K562 (cell line): ENCODE measurements at regions not wholly inside any gene's neighbourhood (a gene's known extent, or its start where the extent isn't known, plus 50 kb on each side); places are given as distances from the start of the nearest gene placed in this dataset.

Experiments
- ATAC-seq: fragments of 200-7000 bp; cut with Tn5 transposase; 3 replicates; pipeline ENCODE4 v1.9.1; 2020; ENCODE audit warnings: moderate library complexity
- BruUV-seq: library from RNA; stranded (reverse); fragments of 400-500 nt; replicated peaks from 2 replicates; lab custom pipeline; 2021; lab: Mats Ljungman, UMichigan
- CTCF ChIA-PET: fragments of 300-600 bp; formaldehyde crosslinking; extraction: SDS; loops from one replicate; lab custom pipeline; 2021; ENCODE audit warnings: low intra/inter-chr PET ratio; lab: Yijun Ruan, JAX
- POLR2A ChIA-PET: fragments of 300-600, 350-650 bp; sonication (Branson Sonifier 250); formaldehyde crosslinking; extraction: SDS; loops from one replicate; lab custom pipeline; 2021; ENCODE audit warnings: antibody characterized with exemption, inconsistent platforms; lab: Yijun Ruan, JAX
- DNase-seq, 4 experiments: peaks; one replicate each; pipeline versions ENCODE4 v3.0.0 to v3.0.0-alpha.2; 2011 to 2018; ENCODE audit warnings: low spot score in 3 of 4, mixed read lengths in 3 of 4; ENCODE audit errors: extremely low read depth in 1 of 4
- FAIRE-seq: peaks from 2 replicates; lab custom pipeline; 2011; peaks lifted over from hg19 to GRCh38; lab: Jason Lieb, UNC
- H2AFZ ChIP-seq: 2 replicates; pipeline ENCODE4 v1.6.0; 2011; ENCODE audit warnings: low read depth, low read length, control low read depth, inconsistent platforms
- H3K27ac ChIP-seq: fragments of 200-600 bp; 3 replicates; pipeline ENCODE4 v1.8.0; 2011; ENCODE audit warnings: low read depth, mild to moderate bottlenecking, control low read depth, inconsistent platforms, low read length, moderate library complexity, mixed read lengths; ENCODE audit errors: extremely low read depth
- H3K27me3 ChIP-seq, 2 experiments: fragments of 300-600 bp in 1 of 2; 2 replicates in 1 of 2; 3 replicates in 1 of 2; pipeline versions ENCODE4 v1.6.0 to v1.8.0; 2011; ENCODE audit warnings: inconsistent platforms in 2 of 2, low read length in 2 of 2, mild to moderate bottlenecking in 1 of 2, mixed read lengths in 1 of 2, moderate library complexity in 1 of 2; ENCODE audit not compliant: control insufficient read depth in 2 of 2, insufficient read depth in 2 of 2
- H3K36me3 ChIP-seq: fragments of 300-600 bp; 3 replicates; pipeline ENCODE4 v1.8.0; 2011; ENCODE audit warnings: mild to moderate bottlenecking, low read length, inconsistent platforms; ENCODE audit not compliant: control insufficient read depth, insufficient read depth
- H3K4me1 ChIP-seq, 2 experiments: fragments of 200-600 bp in 1 of 2; replicated peaks in 1 of 2; 2 replicates in 1 of 2; 3 replicates in 1 of 2; pipeline versions ENCODE4 v1.5.1 to v1.8.0; 2011; ENCODE audit warnings: inconsistent platforms in 2 of 2, low read length in 2 of 2, mild to moderate bottlenecking in 1 of 2, mixed read lengths in 1 of 2, moderate library complexity in 1 of 2; ENCODE audit not compliant: control insufficient read depth in 2 of 2, insufficient read depth in 2 of 2
- H3K4me2 ChIP-seq: 2 replicates; pipeline ENCODE4 v1.6.1; 2011; ENCODE audit warnings: low read length, control low read depth, inconsistent platforms, mixed read lengths; ENCODE audit not compliant: insufficient read depth
- H3K4me3 ChIP-seq: fragments of 200-600 bp; sonication (generic), shearing (Covaris generic); 2 replicates; pipeline ENCODE4 v1.5.1; 2016; ENCODE audit warnings: control low read depth, inconsistent platforms
- H3K79me2 ChIP-seq: fragments of 200-600 bp; 3 replicates; pipeline ENCODE4 v1.8.0; 2011; ENCODE audit warnings: low read length, inconsistent platforms; ENCODE audit not compliant: control insufficient read depth, insufficient read depth
- H3K9ac ChIP-seq, 2 experiments: 2 replicates each; pipeline versions ENCODE4 v1.6.0 to v1.6.1; 2011; ENCODE audit warnings: low read depth in 2 of 2, low read length in 2 of 2, control low read depth in 1 of 2, inconsistent platforms in 1 of 2, mild to moderate bottlenecking in 1 of 2, mixed read lengths in 1 of 2; ENCODE audit not compliant: insufficient read depth in 1 of 2
- H3K9me1 ChIP-seq: one replicate; pipeline ENCODE4 v1.6.0; 2011; ENCODE audit warnings: inconsistent platforms, mild to moderate bottlenecking, low read length, moderate library complexity; ENCODE audit not compliant: control insufficient read depth, insufficient read depth
- H3K9me3 ChIP-seq: replicated peaks from 2 replicates; pipeline ENCODE4 v1.5.1; 2011; ENCODE audit warnings: low read depth, low read length, inconsistent platforms; ENCODE audit not compliant: control insufficient read depth, insufficient read depth
- H4K20me1 ChIP-seq: replicated peaks from 2 replicates; pipeline ENCODE4 v1.6.1; 2011; ENCODE audit warnings: low read length, inconsistent platforms, mixed read lengths; ENCODE audit not compliant: control insufficient read depth, insufficient read depth
- ARID3A ChIP-seq: IDR thresholded peaks from 2 replicates; pipeline ENCODE4 v1.6.1; 2012; ENCODE audit warnings: low read depth, low read length, improper control_type of control experiment, borderline replicate concordance
- CAMTA2 ChIP-seq: fragments of 250-450 bp; sonication (Bioruptor Pico); conservative IDR thresholded peaks from 2 replicates; pipeline ENCODE4 v1.5.1; 2022
- HNRNPH1 ChIP-seq: fragments of 200-400 bp; formaldehyde crosslinking; optimal IDR thresholded peaks from 2 replicates; pipeline ENCODE3; 2017; ENCODE audit warnings: low read depth, mild to moderate bottlenecking, low read length, moderate library complexity
- MTA1 ChIP-seq: fragments of 450-650 bp; IDR thresholded peaks from 2 replicates; pipeline ENCODE4 v1.6.1; 2017; ENCODE audit warnings: borderline replicate concordance
- ZHX1 ChIP-seq: fragments of 150-350 bp; conservative IDR thresholded peaks from 2 replicates; pipeline ENCODE4 v1.6.1; 2014; ENCODE audit warnings: low read length
- ZKSCAN3 ChIP-seq: fragments of 250-450 bp; sonication (Bioruptor Pico); IDR thresholded peaks from 2 replicates; pipeline ENCODE4 v1.4.0; 2020
- ZNF431 ChIP-seq: sonication (generic); formaldehyde crosslinking; IDR thresholded peaks from 2 replicates; pipeline ENCODE4 v1.8.0; 2022; ENCODE audit warnings: mild to moderate bottlenecking, missing genetic modification reagents
- WGBS: fragments of 100-300 bp; shearing (Covaris generic); methylation state at CpG from one replicate; pipeline ENCODE4 v1.1.6; 2016; ENCODE audit warnings: low coverage, mixed read lengths; ENCODE audit not compliant: insufficient coverage; ENCODE audit errors: missing lambda C conversion rate; 5-methylcytosine and 5-hydroxymethylcytosine counted together
- in situ Hi-C: fragments of 300-500 bp; cut with MboI; formaldehyde crosslinking; loops from 4 replicates; pipeline ENCODE4 v1.15.0; 2018; ENCODE audit warnings: inconsistent platforms, mixed read lengths
- intact Hi-C: fragments of 100-400 bp; cut with micrococcal nuclease; formaldehyde crosslinking; loops from 2 replicates; pipeline ENCODE4 v1.14.2; 2022
- TF ChIP-seq, protein P1 (sequence below): sonication (generic); formaldehyde crosslinking; IDR thresholded peaks from 2 replicates; pipeline ENCODE4 v1.8.0; 2022; ENCODE audit warnings: missing genetic modification reagents, mild to moderate bottlenecking, moderate library complexity, borderline replicate concordance

DNA sequence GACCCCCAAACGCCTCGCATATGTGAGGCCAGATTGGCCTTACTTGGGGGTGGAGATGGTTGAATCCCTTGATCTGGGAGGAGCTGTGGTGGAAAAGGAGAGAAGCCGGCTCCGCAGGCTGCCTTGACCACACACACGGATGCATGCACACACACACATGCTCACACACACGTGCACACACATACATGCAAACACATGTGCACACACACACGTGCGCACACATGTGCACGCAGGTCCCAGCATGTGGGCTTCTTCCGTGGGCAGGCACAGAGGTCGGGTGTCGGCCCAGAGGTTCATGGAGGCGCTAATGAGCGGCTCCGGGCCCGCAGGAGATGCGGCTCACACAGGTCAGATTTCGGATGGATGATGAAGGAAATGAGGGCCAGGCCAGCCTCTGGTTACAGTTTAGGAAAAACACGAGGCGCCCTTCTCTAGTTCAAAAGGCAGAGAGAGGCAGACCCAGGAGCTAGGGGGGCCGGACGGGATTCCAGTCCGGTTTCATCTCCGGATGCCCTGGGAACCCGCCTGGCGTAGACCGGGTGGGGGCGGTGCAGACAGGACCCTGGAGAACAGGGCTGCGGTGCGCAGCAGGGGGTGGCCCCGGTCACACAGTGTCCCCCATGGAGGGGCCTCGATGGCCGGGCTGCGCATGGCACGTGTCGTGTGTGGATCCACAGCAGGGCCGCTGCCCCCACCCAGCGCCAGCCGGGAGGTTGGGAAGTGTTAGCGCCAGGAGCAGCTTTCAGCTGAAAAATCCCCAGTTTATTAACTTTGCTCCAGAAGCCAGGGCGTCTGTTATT is 91.1 kb upstream of the ACTRT2 start:
- ChIA-PET CTCF (no interaction called here), POLR2A (no interaction called here)
- WGBS = 5% methylated on average over 39 of the region's 41 CpGs
- Histone ChIP-seq H3K27ac (no peak overlapping the region), H3K36me3 (no peaks in the 10 kb centered on the region), H3K9me1 (no peaks in the 10 kb centered on the region), H2AFZ (no peak overlapping the region), H3K27me3 (peaks cover 27 to 90% of the 10 kb centered on the region in 2 experiments; a peak in 3 of 5 replicates), H3K79me2 (no peaks in the 10 kb centered on the region), H4K20me1 (peaks cover 3% of the 10 kb centered on the region; the same call in 1 of the 2 replicates), H3K9ac (no peak overlapping the region), H3K4me2 (no peak overlapping the region), H3K4me1 (no peaks in the 10 kb centered on the region; a peak in 1 of 5 replicates), H3K4me3 (no peak overlapping the region), H3K9me3 (no peaks in the 10 kb centered on the region)
- DNase-seq (no peak), FAIRE-seq (no peak), ATAC-seq (no peak)
- intact Hi-C loops (no loop called here), in situ Hi-C loops (no loop called here)
- TF ChIP-seq CAMTA2 (CRISPR knock-in tag) (no peak), HNRNPH1 (no peak), ARID3A (no peak), ZNF431 (CRISPR knock-in tag) (no peak), MTA1 (no peak), ZHX1 (no peak), ZKSCAN3 (CRISPR knock-in tag) (no peak)
- TF ChIP-seq, protein P1, sequence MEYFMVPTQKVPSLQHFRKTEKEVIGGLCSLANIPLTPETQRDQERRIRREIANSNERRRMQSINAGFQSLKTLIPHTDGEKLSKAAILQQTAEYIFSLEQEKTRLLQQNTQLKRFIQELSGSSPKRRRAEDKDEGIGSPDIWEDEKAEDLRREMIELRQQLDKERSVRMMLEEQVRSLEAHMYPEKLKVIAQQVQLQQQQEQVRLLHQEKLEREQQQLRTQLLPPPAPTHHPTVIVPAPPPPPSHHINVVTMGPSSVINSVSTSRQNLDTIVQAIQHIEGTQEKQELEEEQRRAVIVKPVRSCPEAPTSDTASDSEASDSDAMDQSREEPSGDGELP (CRISPR knock-in tag) = no peak
- no TSS peak for BruUV-seq
